ENCODE measurements at regions not wholly inside any gene's neighbourhood (a gene's known extent, or its start where the extent isn't known, plus 50 kb on each side); places are given as distances from the start of the nearest gene placed in this dataset.

- Histone ChIP-seq H3K27ac (ENCODE audit: control insufficient read depth, insufficient read depth, low read length) (no peak overlapping the region), H4K20me1 (ENCODE audit: control insufficient read depth, extremely low read depth, insufficient read depth, low read length) (no peaks in the 10 kb centered on the region), H3K4me1 (ENCODE audit: control insufficient read depth, extremely low read depth, insufficient read depth, low read length) (no peaks in the 10 kb centered on the region), H3K36me3 (ENCODE audit: control insufficient read depth in 2 of 2, extremely low read depth in 1 of 2, insufficient read depth in 2 of 2, low read length in 2 of 2) (no peaks in the 10 kb centered on the region), H3K4me2 (ENCODE audit: control insufficient read depth, extremely low read depth, insufficient read depth, low read depth, low read length) (no peak overlapping the region), H3K9me3 (ENCODE audit: control insufficient read depth, low read depth, low read length) (no peaks in the 10 kb centered on the region), H2AFZ (ENCODE audit: control insufficient read depth, low read length) (no peak overlapping the region), H3K27me3 (ENCODE audit: control insufficient read depth, extremely low read depth, insufficient read depth, low read length) (no peaks in the 10 kb centered on the region), H3K79me2 (ENCODE audit: control insufficient read depth, insufficient read depth, low read length) (no peaks in the 10 kb centered on the region), H3K9me1 (ENCODE audit: control insufficient read depth, extremely low read depth, insufficient read depth, low read length) (no peaks in the 10 kb centered on the region), H3K4me3 (ENCODE audit: control insufficient read depth in 2 of 3, extremely low read depth in 1 of 3, insufficient read depth in 2 of 3, low read depth in 1 of 3, low read length in 3 of 3) (no peak overlapping the region), H3K9ac (ENCODE audit: control insufficient read depth, extremely low read depth, insufficient read depth, low read length) (no peak overlapping the region)
- FAIRE-seq (no peak), DNase-seq (ENCODE audit: low read depth, low spot score) (no peak)
- dilution Hi-C loops (cut with MboI; ENCODE audit: extremely low pct_ligation_motif_present, low sequenced_read_pairs) = no loop called here
- no peak for TF ChIP-seq EZH2 (IDR thresholded peaks at IDR 0.05; ENCODE audit: low read length)
- no peak for TF ChIP-seq CTCF (optimal IDR thresholded peaks at IDR 0.05 in 1 of 3, IDR thresholded peaks at IDR 0.05 in 1 of 3, conservative IDR thresholded peaks at IDR 0.05 in 1 of 3; ENCODE audit: extremely low read depth in 1 of 3, insufficient read depth in 2 of 3, low read length in 3 of 3)
These were observed 60.4 kb upstream of the SLC24A5 start for GRCh38 chr15:48060396-48060795.

- dilution Hi-C loops (cut with MboI; ENCODE audit: extremely low pct_ligation_motif_present, low sequenced_read_pairs) = no loop called here
- DNase-seq (ENCODE audit: low read depth, low spot score) (no peak), FAIRE-seq (no peak)
- H3K4me1 ChIP-seq (ENCODE audit: control insufficient read depth, extremely low read depth, insufficient read depth, low read length) = no peaks in the 10 kb centered on the region
- no peaks in the 10 kb centered on the region for H3K79me2 ChIP-seq (ENCODE audit: control insufficient read depth, insufficient read depth, low read length)
- TF ChIP-seq CTCF (optimal IDR thresholded peaks at IDR 0.05 in 1 of 3, IDR thresholded peaks at IDR 0.05 in 1 of 3, conservative IDR thresholded peaks at IDR 0.05 in 1 of 3; ENCODE audit: extremely low read depth in 1 of 3, insufficient read depth in 2 of 3, low read length in 3 of 3) (no peak), EZH2 (IDR thresholded peaks at IDR 0.05; ENCODE audit: low read length) (no peak)
- no peak overlapping the region for H3K4me2 ChIP-seq (ENCODE audit: control insufficient read depth, extremely low read depth, insufficient read depth, low read depth, low read length)
- H3K9me3 ChIP-seq (ENCODE audit: control insufficient read depth, low read depth, low read length) = no peaks in the 10 kb centered on the region
- H3K27ac ChIP-seq (ENCODE audit: control insufficient read depth, insufficient read depth, low read length) = no peak overlapping the region
- H4K20me1 ChIP-seq (ENCODE audit: control insufficient read depth, extremely low read depth, insufficient read depth, low read length) = no peaks in the 10 kb centered on the region
- H3K9me1 ChIP-seq (ENCODE audit: control insufficient read depth, extremely low read depth, insufficient read depth, low read length) = no peaks in the 10 kb centered on the region
- H3K9ac ChIP-seq (ENCODE audit: control insufficient read depth, extremely low read depth, insufficient read depth, low read length) = no peak overlapping the region
- H3K36me3 ChIP-seq (ENCODE audit: control insufficient read depth in 2 of 2, extremely low read depth in 1 of 2, insufficient read depth in 2 of 2, low read length in 2 of 2) = no peaks in the 10 kb centered on the region
- no peak overlapping the region for H3K4me3 ChIP-seq (ENCODE audit: control insufficient read depth in 2 of 3, extremely low read depth in 1 of 3, insufficient read depth in 2 of 3, low read depth in 1 of 3, low read length in 3 of 3)
- H2AFZ ChIP-seq (ENCODE audit: control insufficient read depth, low read length) = no peak overlapping the region
- H3K27me3 ChIP-seq (ENCODE audit: control insufficient read depth, extremely low read depth, insufficient read depth, low read length) = no peaks in the 10 kb centered on the region
These were observed 59.2 kb upstream of the SLC24A5 start for GRCh38 chr15:48061605-48062004.
